ENCODE measurements at regions not wholly inside any gene's neighbourhood (a gene's known extent, or its start where the extent isn't known, plus 50 kb on each side); places are given as distances from the start of the nearest gene placed in this dataset.

DNA sequence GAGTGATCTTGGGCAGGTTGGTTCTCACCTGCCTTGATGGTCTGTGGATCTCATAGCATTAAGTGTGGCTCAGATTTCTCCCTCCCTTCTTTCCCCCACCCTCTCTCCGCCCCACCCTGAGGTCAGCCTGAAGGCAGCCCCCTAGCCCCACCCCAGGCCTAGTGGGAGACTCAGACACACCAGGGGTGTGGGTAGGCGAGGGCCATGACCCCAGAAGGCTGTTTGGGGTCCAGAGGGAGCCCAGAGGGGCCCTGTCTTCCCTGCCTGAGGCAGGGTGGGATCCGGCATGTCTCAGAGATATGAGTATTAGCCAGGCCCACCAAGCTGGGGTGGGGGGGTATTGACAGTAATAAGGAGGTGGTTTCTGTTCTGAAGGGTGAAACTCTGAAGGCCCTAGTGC is 160.5 kb downstream of the GLI2 start:
- no peak for TF ChIP-seq JUN (IDR thresholded peaks at IDR 0.05; ENCODE audit: borderline replicate concordance, insufficient read depth, insufficient read length, low read depth)
- TF ChIP-seq FOS (IDR thresholded peaks at IDR 0.05; ENCODE audit: borderline replicate concordance, insufficient read depth, low read length): no peak
- TF ChIP-seq GATA2 (IDR thresholded peaks at IDR 0.05; ENCODE audit: insufficient read depth, insufficient read length, low read depth, low read length): no peak
- TF ChIP-seq, protein P1, sequence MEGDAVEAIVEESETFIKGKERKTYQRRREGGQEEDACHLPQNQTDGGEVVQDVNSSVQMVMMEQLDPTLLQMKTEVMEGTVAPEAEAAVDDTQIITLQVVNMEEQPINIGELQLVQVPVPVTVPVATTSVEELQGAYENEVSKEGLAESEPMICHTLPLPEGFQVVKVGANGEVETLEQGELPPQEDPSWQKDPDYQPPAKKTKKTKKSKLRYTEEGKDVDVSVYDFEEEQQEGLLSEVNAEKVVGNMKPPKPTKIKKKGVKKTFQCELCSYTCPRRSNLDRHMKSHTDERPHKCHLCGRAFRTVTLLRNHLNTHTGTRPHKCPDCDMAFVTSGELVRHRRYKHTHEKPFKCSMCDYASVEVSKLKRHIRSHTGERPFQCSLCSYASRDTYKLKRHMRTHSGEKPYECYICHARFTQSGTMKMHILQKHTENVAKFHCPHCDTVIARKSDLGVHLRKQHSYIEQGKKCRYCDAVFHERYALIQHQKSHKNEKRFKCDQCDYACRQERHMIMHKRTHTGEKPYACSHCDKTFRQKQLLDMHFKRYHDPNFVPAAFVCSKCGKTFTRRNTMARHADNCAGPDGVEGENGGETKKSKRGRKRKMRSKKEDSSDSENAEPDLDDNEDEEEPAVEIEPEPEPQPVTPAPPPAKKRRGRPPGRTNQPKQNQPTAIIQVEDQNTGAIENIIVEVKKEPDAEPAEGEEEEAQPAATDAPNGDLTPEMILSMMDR (IDR thresholded peaks at IDR 0.05; ENCODE audit: extremely low read depth in 1 of 2, insufficient read depth in 1 of 2, low read depth in 1 of 2, low read length in 2 of 2): no peak
- no peak for TF ChIP-seq MAX (IDR thresholded peaks at IDR 0.05; ENCODE audit: insufficient read depth, insufficient read length)
- no peak for TF ChIP-seq MYC (IDR thresholded peaks at IDR 0.05; ENCODE audit: low read depth, low read length)
- TF ChIP-seq POLR2A (IDR thresholded peaks at IDR 0.05; ENCODE audit: low read depth, low read length): no peak
- TF ChIP-seq EZH2 (IDR thresholded peaks at IDR 0.05; ENCODE audit: borderline replicate concordance, low read depth, low read length, severe bottlenecking): no peak
- TF ChIP-seq POLR2AphosphoS5 (IDR thresholded peaks at IDR 0.05; ENCODE audit: insufficient read depth, low read depth, low read length): no peak
- Histone ChIP-seq H4K20me1 (replicated peaks; ENCODE audit: control insufficient read depth, extremely low read depth, insufficient read depth, low read length) (no peaks in the 10 kb centered on the region), H3K4me3 (replicated peaks in 1 of 3; ENCODE audit: insufficient read depth in 1 of 3, low read depth in 1 of 3, low read length in 3 of 3) (no peak overlapping the region), H3K79me2 (ENCODE audit: control insufficient read depth, insufficient read depth, low read length) (no peaks in the 10 kb centered on the region), H2AFZ (ENCODE audit: low read depth, low read length) (no peak overlapping the region), H3K27me3 (ENCODE audit: control insufficient read depth in 2 of 2, insufficient read depth in 2 of 2, low read length in 2 of 2) (peaks cover 7 to 15% of the 10 kb centered on the region in 2 experiments), H3K9me3 (replicated peaks; ENCODE audit: control insufficient read depth, insufficient read depth, low read length) (no peaks in the 10 kb centered on the region), H3K9ac (replicated peaks; ENCODE audit: extremely low read depth, insufficient read depth, low read length) (no peak overlapping the region), H3K9me1 (replicated peaks; ENCODE audit: control insufficient read depth, extremely low read depth, insufficient read depth, low read length) (no peaks in the 10 kb centered on the region), H3K4me1 (ENCODE audit: control insufficient read depth, extremely low read depth, insufficient read depth, low read length) (no peaks in the 10 kb centered on the region), H3K4me2 (ENCODE audit: insufficient read depth, low read length) (no peak overlapping the region), H3K27ac (ENCODE audit: insufficient read depth, low read depth, low read length) (no peak overlapping the region), H3K36me3 (ENCODE audit: control insufficient read depth in 2 of 2, extremely low read depth in 1 of 2, insufficient read depth in 2 of 2, low read length in 2 of 2) (no peaks in the 10 kb centered on the region)
- ChIA-PET POLR2A (no interaction called here), CTCF (no interaction called here)
- FAIRE-seq (no peak), DNase-seq (ENCODE audit: low read depth, low spot score) (no peak)
- BruUV-seq (replicated peaks): no TSS peak
- dilution Hi-C loops (cut with MboI; ENCODE audit: extremely low pct_ligation_motif_present, low sequenced_read_pairs): no loop called here
- intact Hi-C loops (cut with micrococcal nuclease): no loop called here
